Muscle of arm (tissue), 1 donor: ENCODE measurements at regions not wholly inside any gene's neighbourhood (a gene's known extent, or its start where the extent isn't known, plus 50 kb on each side); places are given as distances from the start of the nearest gene placed in this dataset.

Experiments
- DNase-seq: peaks from one replicate; pipeline ENCODE4 v3.0.0-alpha.2; 2013

GRCh38 chr13:81821259-81821658, 1480.3 kb upstream of the SPRY2 start:
- DNase-seq: no peak

GRCh38 chr13:81800433-81800832, 1459.5 kb upstream of the SPRY2 start:
- no peak for DNase-seq

GRCh38 chr13:81795710-81796109, 1454.8 kb upstream of the SPRY2 start:
- no peak for DNase-seq

- no peak for DNase-seq
Observed at GRCh38 chr13:81791641-81792040, 1450.7 kb upstream of the SPRY2 start.

GRCh38 chr13:81781471-81781870, 1440.5 kb upstream of the SPRY2 start:
- DNase-seq: no peak

GRCh38 chr13:81779876-81780275, 1439.0 kb upstream of the SPRY2 start:
- DNase-seq: peak; percentile 3

GRCh38 chr13:81778350-81778749, 1437.4 kb upstream of the SPRY2 start:
- no peak for DNase-seq

DNA sequence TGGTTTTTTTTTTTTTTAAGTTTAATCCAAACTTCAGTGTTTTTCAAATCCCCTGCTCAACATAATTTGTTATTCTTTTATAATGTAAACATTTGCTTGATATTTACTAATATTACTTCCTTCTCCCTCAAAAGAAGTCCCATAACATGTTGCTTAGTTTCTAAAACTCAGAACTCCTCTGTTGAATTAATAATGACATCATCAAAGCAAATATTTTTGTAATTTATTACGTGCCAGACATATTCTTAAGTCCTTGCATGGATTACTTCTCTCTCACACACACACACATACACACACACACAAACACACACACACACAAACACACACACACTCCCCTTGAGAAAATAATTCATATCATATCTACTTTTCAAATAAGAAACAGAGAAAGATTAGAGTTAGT, 1432.3 kb upstream of the SPRY2 start:
- no peak for DNase-seq

DNA sequence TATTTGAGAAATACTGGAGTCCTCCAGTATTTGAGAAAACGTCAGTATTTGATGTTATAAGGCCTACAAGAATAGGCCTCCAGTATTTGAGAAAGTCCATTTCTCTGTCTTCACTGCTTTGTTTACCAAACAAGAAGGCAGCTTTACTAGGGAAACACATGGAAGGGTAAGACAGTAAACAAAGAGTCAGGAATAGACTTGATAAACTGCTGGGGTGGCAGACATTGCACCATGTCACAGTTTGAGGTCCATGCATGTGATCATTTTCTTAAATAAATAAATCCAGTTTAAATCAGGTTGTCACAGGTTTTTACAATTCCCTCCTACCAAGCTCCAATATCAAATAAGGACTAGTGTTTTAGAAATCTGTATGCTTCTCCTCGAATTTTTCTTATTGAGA, 1431.0 kb upstream of the SPRY2 start:
- no peak for DNase-seq

GRCh38 chr13:81770868-81771505, 1430.1 kb upstream of the SPRY2 start:
- DNase-seq: no peak

- no peak for DNase-seq
Observed at GRCh38 chr13:81762449-81762848, 1421.5 kb upstream of the SPRY2 start.

GRCh38 chr13:81760316-81760715, 1419.4 kb upstream of the SPRY2 start:
- DNase-seq: no peak

- DNase-seq: no peak
Observed at GRCh38 chr13:81757348-81757970, 1416.5 kb upstream of the SPRY2 start.

- no peak for DNase-seq
Observed at GRCh38 chr13:81745391-81745790, 1404.5 kb upstream of the SPRY2 start.

- no peak for DNase-seq
Observed at GRCh38 chr13:81738364-81738763, 1397.4 kb upstream of the SPRY2 start.

GRCh38 chr13:81726037-81726726, 1385.3 kb upstream of the SPRY2 start:
- no peak for DNase-seq

DNA sequence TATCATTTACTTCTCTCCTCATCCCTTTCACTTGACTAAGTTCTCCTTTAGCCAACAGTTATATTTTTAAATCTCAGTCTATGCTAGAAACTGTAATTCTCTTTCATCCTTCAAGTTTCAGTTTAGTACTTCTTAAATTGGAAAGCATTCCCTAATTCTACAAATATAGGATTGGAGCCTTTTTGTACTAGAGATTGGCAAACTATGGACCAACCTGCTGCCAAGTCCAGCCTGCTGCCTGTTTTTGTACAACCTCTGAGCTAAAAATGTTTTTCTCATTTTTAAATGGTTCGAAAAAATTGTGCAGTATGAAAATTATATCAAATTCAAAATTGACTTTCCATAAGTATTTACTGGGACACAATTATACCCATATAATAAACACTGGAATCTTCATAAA, 1381.5 kb upstream of the SPRY2 start:
- no peak for DNase-seq

GRCh38 chr13:81721400-81721799, 1380.5 kb upstream of the SPRY2 start:
- no peak for DNase-seq

GRCh38 chr13:81714513-81714912, 1373.6 kb upstream of the SPRY2 start:
- no peak for DNase-seq

DNA sequence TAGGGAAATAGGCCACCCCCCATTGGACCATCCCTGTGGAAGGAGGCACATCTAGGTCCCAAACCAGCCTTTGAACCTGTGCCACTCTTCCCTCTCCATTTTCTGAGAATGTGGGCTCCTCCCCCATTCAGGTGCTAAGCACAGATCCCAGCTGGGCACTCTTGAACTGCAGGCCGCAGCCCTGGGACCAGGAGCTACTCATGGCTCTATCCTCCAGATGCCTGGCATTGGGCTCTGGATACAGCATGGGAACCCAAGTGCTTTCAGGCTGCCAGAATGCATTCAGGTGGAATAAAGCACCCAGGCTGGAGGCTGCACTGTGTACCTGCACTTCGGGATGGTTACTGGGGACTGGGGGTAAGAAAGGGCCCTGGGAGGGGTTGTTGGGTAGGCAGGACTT, 1372.3 kb upstream of the SPRY2 start:
- no peak for DNase-seq

GRCh38 chr13:81697826-81698225, 1356.9 kb upstream of the SPRY2 start:
- DNase-seq: no peak

GRCh38 chr13:81686877-81687276, 1346.0 kb upstream of the SPRY2 start:
- DNase-seq: peak; percentile 39

GRCh38 chr13:81683521-81683920, 1342.6 kb upstream of the SPRY2 start:
- DNase-seq: no peak
